ENCODE measurements at regions not wholly inside any gene's neighbourhood (a gene's known extent, or its start where the extent isn't known, plus 50 kb on each side); places are given as distances from the start of the nearest gene placed in this dataset.

DNA sequence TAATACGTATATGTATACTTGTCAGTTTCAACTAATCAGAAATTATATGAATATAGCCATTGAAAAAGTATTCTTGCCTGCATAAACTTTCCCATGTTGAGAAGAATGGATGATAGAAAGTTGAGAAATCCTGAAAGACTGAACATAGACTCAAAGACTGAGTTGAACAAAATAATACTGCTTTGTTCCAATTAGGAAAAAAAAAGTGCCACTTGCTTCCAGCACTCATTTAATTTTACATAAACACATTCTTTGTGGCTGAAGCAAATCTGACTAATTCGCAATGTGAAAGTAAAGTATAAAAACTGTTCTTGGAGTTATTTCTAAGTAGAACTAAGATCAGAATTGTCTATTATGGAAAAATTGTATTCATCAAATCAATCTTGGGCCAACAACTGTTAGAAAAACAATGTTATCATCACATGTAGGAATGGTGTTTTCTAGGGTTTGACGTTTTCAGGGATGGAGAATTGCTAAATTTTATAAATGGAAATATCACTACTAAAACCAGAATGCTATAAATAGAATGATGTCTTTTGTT is 2334.6 kb downstream of the PCDH7 start:
- Histone ChIP-seq H3K36me3 (ENCODE audit: control insufficient read depth, insufficient read depth, low read length) (no peaks in the 10 kb centered on the region), H3K4me1 (no peaks in the 10 kb centered on the region), H3K27me3 (replicated peaks; ENCODE audit: control insufficient read depth, insufficient read depth, low read length) (no peaks in the 10 kb centered on the region), H3K9me3 (no peaks in the 10 kb centered on the region), H3K4me3 (ENCODE audit: low read depth, low read length) (no peak overlapping the region)
- no peaks in the 10 kb centered on the region for H3K4me1 Mint-ChIP-seq (ENCODE audit: low read depth, unreplicated experiment)
- H3K27me3 Mint-ChIP-seq (ENCODE audit: insufficient read depth, unreplicated experiment) = no peaks in the 10 kb centered on the region
- TF ChIP-seq CTCF (IDR thresholded peaks at IDR 0.05; ENCODE audit: insufficient read depth in 1 of 2, low read depth in 1 of 2, low read length in 1 of 2, severe bottlenecking in 1 of 2, unreplicated experiment in 1 of 2) = no peak
- no peaks in the 10 kb centered on the region for H3K36me3 Mint-ChIP-seq (ENCODE audit: insufficient read depth, unreplicated experiment)
- intact Hi-C loops (cut with micrococcal nuclease; ENCODE audit: unreplicated experiment) = no loop called here
- ChIA-PET POLR2A (no interaction called here), CTCF (no interaction called here)
- no peak overlapping the region for H3K27ac Mint-ChIP-seq (ENCODE audit: unreplicated experiment)
- no peak for DNase-seq
- no peak overlapping the region for H3K4me3 Mint-ChIP-seq (ENCODE audit: unreplicated experiment)
- no TSS peak for BruUV-seq (replicated peaks)
- H3K9me3 Mint-ChIP-seq (ENCODE audit: unreplicated experiment) = no peaks in the 10 kb centered on the region

GRCh38 chr4:33057736-33058135 is 2337.6 kb downstream of the PCDH7 start:
- Histone ChIP-seq H3K4me3 (ENCODE audit: low read depth, low read length) (no peak overlapping the region), H3K4me1 (no peaks in the 10 kb centered on the region), H3K36me3 (ENCODE audit: control insufficient read depth, insufficient read depth, low read length) (no peaks in the 10 kb centered on the region), H3K27me3 (replicated peaks; ENCODE audit: control insufficient read depth, insufficient read depth, low read length) (no peaks in the 10 kb centered on the region), H3K9me3 (no peaks in the 10 kb centered on the region)
- ChIA-PET CTCF (no interaction called here), POLR2A (no interaction called here)
- Mint-ChIP-seq H3K36me3 (ENCODE audit: insufficient read depth, unreplicated experiment) (no peaks in the 10 kb centered on the region), H3K27me3 (ENCODE audit: insufficient read depth, unreplicated experiment) (no peaks in the 10 kb centered on the region), H3K9me3 (ENCODE audit: unreplicated experiment) (peaks cover 2% of the 10 kb centered on the region), H3K27ac (ENCODE audit: unreplicated experiment) (no peak overlapping the region), H3K4me1 (ENCODE audit: low read depth, unreplicated experiment) (peaks cover 2% of the 10 kb centered on the region), H3K4me3 (ENCODE audit: unreplicated experiment) (no peak overlapping the region)
- no peak for DNase-seq
- intact Hi-C loops (cut with micrococcal nuclease; ENCODE audit: unreplicated experiment) = no loop called here
- no TSS peak for BruUV-seq (replicated peaks)
- no peak for TF ChIP-seq CTCF (IDR thresholded peaks at IDR 0.05; ENCODE audit: insufficient read depth in 1 of 2, low read depth in 1 of 2, low read length in 1 of 2, severe bottlenecking in 1 of 2, unreplicated experiment in 1 of 2)

DNA sequence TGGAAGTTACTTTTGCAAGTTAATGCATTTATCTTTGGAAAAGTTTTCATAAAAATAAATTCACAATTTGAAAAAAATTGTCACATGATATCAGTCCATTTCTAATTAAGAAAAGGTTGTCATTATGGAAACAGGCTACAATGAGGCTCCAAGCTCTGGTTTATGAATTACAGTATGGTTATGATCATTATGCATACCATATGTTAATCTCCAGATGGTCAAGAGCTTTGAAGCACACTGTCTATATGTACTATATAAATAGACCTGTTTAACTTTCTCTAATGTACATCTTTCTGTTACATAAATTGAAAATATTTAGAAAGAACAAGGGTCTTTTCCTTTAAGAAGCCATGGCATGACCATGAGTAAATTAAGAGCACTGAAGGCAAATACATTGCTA is 2338.8 kb downstream of the PCDH7 start:
- peaks cover 7% of the 10 kb centered on the region for H3K9me3 Mint-ChIP-seq (ENCODE audit: unreplicated experiment)
- no peak overlapping the region for H3K4me3 ChIP-seq (ENCODE audit: low read depth, low read length)
- H3K4me3 Mint-ChIP-seq (ENCODE audit: unreplicated experiment) = no peak overlapping the region
- no peak for DNase-seq
- CTCF ChIA-PET = no interaction called here
- POLR2A ChIA-PET = no interaction called here
- H3K27me3 ChIP-seq (replicated peaks; ENCODE audit: control insufficient read depth, insufficient read depth, low read length) = no peaks in the 10 kb centered on the region
- no peak for TF ChIP-seq CTCF (IDR thresholded peaks at IDR 0.05; ENCODE audit: insufficient read depth in 1 of 2, low read depth in 1 of 2, low read length in 1 of 2, severe bottlenecking in 1 of 2, unreplicated experiment in 1 of 2)
- no peaks in the 10 kb centered on the region for H3K27me3 Mint-ChIP-seq (ENCODE audit: insufficient read depth, unreplicated experiment)
- no TSS peak for BruUV-seq (replicated peaks)
- H3K4me1 ChIP-seq = no peaks in the 10 kb centered on the region
- H3K4me1 Mint-ChIP-seq (ENCODE audit: low read depth, unreplicated experiment) = peaks cover 6% of the 10 kb centered on the region
- intact Hi-C loops (cut with micrococcal nuclease; ENCODE audit: unreplicated experiment) = no loop called here
- no peaks in the 10 kb centered on the region for H3K36me3 ChIP-seq (ENCODE audit: control insufficient read depth, insufficient read depth, low read length)
- no peaks in the 10 kb centered on the region for H3K36me3 Mint-ChIP-seq (ENCODE audit: insufficient read depth, unreplicated experiment)
- H3K9me3 ChIP-seq = no peaks in the 10 kb centered on the region
- H3K27ac Mint-ChIP-seq (ENCODE audit: unreplicated experiment) = no peak overlapping the region

All from Caco-2 (cell line).